ENCODE measurements at regions not wholly inside any gene's neighbourhood (a gene's known extent, or its start where the extent isn't known, plus 50 kb on each side); places are given as distances from the start of the nearest gene placed in this dataset.
"Not testable (repeated sequence)": the region's sequence is repeated elsewhere in the genome, so short reads cannot be mapped to it uniquely, and the experiment has no call there.

GRCh38 chr18:14991934-14992445 lies 244.0 kb downstream of the ANKRD30B start:
- H3K4me1 ChIP-seq (ENCODE audit: control insufficient read depth, extremely low read depth, insufficient read depth, low read length); H3K79me2 ChIP-seq (ENCODE audit: control insufficient read depth, insufficient read depth, low read length); H3K9me3 ChIP-seq (ENCODE audit: control insufficient read depth, insufficient read depth, low read depth, low read length); H3K4me3 ChIP-seq (replicated peaks in 1 of 4; ENCODE audit: control extremely low read depth in 1 of 4, insufficient read depth in 1 of 4, low read depth in 3 of 4, low read length in 4 of 4); H3K9ac ChIP-seq (ENCODE audit: insufficient read depth, low read length); H3K36me3 ChIP-seq (ENCODE audit: control insufficient read depth, insufficient read depth, low read length); H2AFZ ChIP-seq (ENCODE audit: low read length); H4K20me1 ChIP-seq (ENCODE audit: control insufficient read depth, extremely low read depth, insufficient read depth, low read length); H3K4me2 ChIP-seq (ENCODE audit: extremely low read depth, insufficient read depth, low read length); H3K27me3 ChIP-seq (ENCODE audit: control insufficient read depth, insufficient read depth, low read length); H3K27ac ChIP-seq (ENCODE audit: insufficient read depth, low read length); DNase-seq (ENCODE audit: low read depth in 2 of 2): not testable (repeated sequence)

GRCh38 chr18:14992758-14993157 lies 244.8 kb downstream of the ANKRD30B start:
- H3K4me1 ChIP-seq (ENCODE audit: control insufficient read depth, extremely low read depth, insufficient read depth, low read length); H3K4me2 ChIP-seq (ENCODE audit: extremely low read depth, insufficient read depth, low read length); H2AFZ ChIP-seq (ENCODE audit: low read length); H3K27ac ChIP-seq (ENCODE audit: insufficient read depth, low read length); H3K27me3 ChIP-seq (ENCODE audit: control insufficient read depth, insufficient read depth, low read length); H3K36me3 ChIP-seq (ENCODE audit: control insufficient read depth, insufficient read depth, low read length); H3K9ac ChIP-seq (ENCODE audit: insufficient read depth, low read length); H3K4me3 ChIP-seq (replicated peaks in 1 of 4; ENCODE audit: control extremely low read depth in 1 of 4, insufficient read depth in 1 of 4, low read depth in 3 of 4, low read length in 4 of 4); H4K20me1 ChIP-seq (ENCODE audit: control insufficient read depth, extremely low read depth, insufficient read depth, low read length); H3K79me2 ChIP-seq (ENCODE audit: control insufficient read depth, insufficient read depth, low read length); H3K9me3 ChIP-seq (ENCODE audit: control insufficient read depth, insufficient read depth, low read depth, low read length); DNase-seq (ENCODE audit: low read depth in 2 of 2): not testable (repeated sequence)

GRCh38 chr18:14995023-14995422 lies 247.1 kb downstream of the ANKRD30B start:
- H3K9ac ChIP-seq (ENCODE audit: insufficient read depth, low read length); H3K27ac ChIP-seq (ENCODE audit: insufficient read depth, low read length); H3K4me1 ChIP-seq (ENCODE audit: control insufficient read depth, extremely low read depth, insufficient read depth, low read length); H3K79me2 ChIP-seq (ENCODE audit: control insufficient read depth, insufficient read depth, low read length); H3K27me3 ChIP-seq (ENCODE audit: control insufficient read depth, insufficient read depth, low read length); H3K36me3 ChIP-seq (ENCODE audit: control insufficient read depth, insufficient read depth, low read length); H3K4me3 ChIP-seq (replicated peaks in 1 of 4; ENCODE audit: control extremely low read depth in 1 of 4, insufficient read depth in 1 of 4, low read depth in 3 of 4, low read length in 4 of 4); DNase-seq (ENCODE audit: low read depth in 2 of 2); H2AFZ ChIP-seq (ENCODE audit: low read length); H4K20me1 ChIP-seq (ENCODE audit: control insufficient read depth, extremely low read depth, insufficient read depth, low read length); H3K4me2 ChIP-seq (ENCODE audit: extremely low read depth, insufficient read depth, low read length); H3K9me3 ChIP-seq (ENCODE audit: control insufficient read depth, insufficient read depth, low read depth, low read length): not testable (repeated sequence)

- Histone ChIP-seq H2AFZ (ENCODE audit: low read length) (no peak overlapping the region), H3K4me2 (ENCODE audit: extremely low read depth, insufficient read depth, low read length) (no peak overlapping the region), H4K20me1 (ENCODE audit: control insufficient read depth, extremely low read depth, insufficient read depth, low read length) (no peaks in the 10 kb centered on the region), H3K27me3 (ENCODE audit: control insufficient read depth, insufficient read depth, low read length) (no peaks in the 10 kb centered on the region), H3K36me3 (ENCODE audit: control insufficient read depth, insufficient read depth, low read length) (no peaks in the 10 kb centered on the region), H3K27ac (ENCODE audit: insufficient read depth, low read length) (no peak overlapping the region), H3K9ac (ENCODE audit: insufficient read depth, low read length) (no peak overlapping the region), H3K4me3 (replicated peaks in 1 of 4; ENCODE audit: control extremely low read depth in 1 of 4, insufficient read depth in 1 of 4, low read depth in 3 of 4, low read length in 4 of 4) (no peak overlapping the region), H3K79me2 (ENCODE audit: control insufficient read depth, insufficient read depth, low read length) (no peaks in the 10 kb centered on the region), H3K4me1 (ENCODE audit: control insufficient read depth, extremely low read depth, insufficient read depth, low read length) (no peaks in the 10 kb centered on the region), H3K9me3 (ENCODE audit: control insufficient read depth, insufficient read depth, low read depth, low read length) (no peaks in the 10 kb centered on the region)
- TF ChIP-seq CTCF (conservative IDR thresholded peaks at IDR 0.05 in 1 of 2, IDR thresholded peaks at IDR 0.05 in 1 of 2; ENCODE audit: low read depth in 1 of 2, low read length in 2 of 2) = no peak
- no peak for DNase-seq (ENCODE audit: low read depth in 2 of 2)
Measured at GRCh38 chr18:14997357-14997756, 249.4 kb downstream of the ANKRD30B start.

GRCh38 chr18:14997899-14998298 lies 249.9 kb downstream of the ANKRD30B start:
- not testable (repeated sequence) for H3K36me3 ChIP-seq (ENCODE audit: control insufficient read depth, insufficient read depth, low read length); H3K4me3 ChIP-seq (replicated peaks in 1 of 4; ENCODE audit: control extremely low read depth in 1 of 4, insufficient read depth in 1 of 4, low read depth in 3 of 4, low read length in 4 of 4); H3K27me3 ChIP-seq (ENCODE audit: control insufficient read depth, insufficient read depth, low read length); H3K4me1 ChIP-seq (ENCODE audit: control insufficient read depth, extremely low read depth, insufficient read depth, low read length); H3K9me3 ChIP-seq (ENCODE audit: control insufficient read depth, insufficient read depth, low read depth, low read length); DNase-seq (ENCODE audit: low read depth in 2 of 2); H3K27ac ChIP-seq (ENCODE audit: insufficient read depth, low read length); H4K20me1 ChIP-seq (ENCODE audit: control insufficient read depth, extremely low read depth, insufficient read depth, low read length); H3K9ac ChIP-seq (ENCODE audit: insufficient read depth, low read length); H2AFZ ChIP-seq (ENCODE audit: low read length); H3K79me2 ChIP-seq (ENCODE audit: control insufficient read depth, insufficient read depth, low read length); H3K4me2 ChIP-seq (ENCODE audit: extremely low read depth, insufficient read depth, low read length)

- DNase-seq (ENCODE audit: low read depth in 2 of 2); H3K36me3 ChIP-seq (ENCODE audit: control insufficient read depth, insufficient read depth, low read length); H3K9ac ChIP-seq (ENCODE audit: insufficient read depth, low read length); H3K27ac ChIP-seq (ENCODE audit: insufficient read depth, low read length); H3K27me3 ChIP-seq (ENCODE audit: control insufficient read depth, insufficient read depth, low read length); H3K9me3 ChIP-seq (ENCODE audit: control insufficient read depth, insufficient read depth, low read depth, low read length); H2AFZ ChIP-seq (ENCODE audit: low read length); H3K4me3 ChIP-seq (replicated peaks in 1 of 4; ENCODE audit: control extremely low read depth in 1 of 4, insufficient read depth in 1 of 4, low read depth in 3 of 4, low read length in 4 of 4); H3K4me2 ChIP-seq (ENCODE audit: extremely low read depth, insufficient read depth, low read length); H4K20me1 ChIP-seq (ENCODE audit: control insufficient read depth, extremely low read depth, insufficient read depth, low read length); H3K79me2 ChIP-seq (ENCODE audit: control insufficient read depth, insufficient read depth, low read length); H3K4me1 ChIP-seq (ENCODE audit: control insufficient read depth, extremely low read depth, insufficient read depth, low read length): not testable (repeated sequence)
Measured at GRCh38 chr18:14998360-14999042, 250.5 kb downstream of the ANKRD30B start.

Measured in fibroblast of lung (primary cell).